ENCODE measurements at regions not wholly inside any gene's neighbourhood (a gene's known extent, or its start where the extent isn't known, plus 50 kb on each side); places are given as distances from the start of the nearest gene placed in this dataset.

DNA sequence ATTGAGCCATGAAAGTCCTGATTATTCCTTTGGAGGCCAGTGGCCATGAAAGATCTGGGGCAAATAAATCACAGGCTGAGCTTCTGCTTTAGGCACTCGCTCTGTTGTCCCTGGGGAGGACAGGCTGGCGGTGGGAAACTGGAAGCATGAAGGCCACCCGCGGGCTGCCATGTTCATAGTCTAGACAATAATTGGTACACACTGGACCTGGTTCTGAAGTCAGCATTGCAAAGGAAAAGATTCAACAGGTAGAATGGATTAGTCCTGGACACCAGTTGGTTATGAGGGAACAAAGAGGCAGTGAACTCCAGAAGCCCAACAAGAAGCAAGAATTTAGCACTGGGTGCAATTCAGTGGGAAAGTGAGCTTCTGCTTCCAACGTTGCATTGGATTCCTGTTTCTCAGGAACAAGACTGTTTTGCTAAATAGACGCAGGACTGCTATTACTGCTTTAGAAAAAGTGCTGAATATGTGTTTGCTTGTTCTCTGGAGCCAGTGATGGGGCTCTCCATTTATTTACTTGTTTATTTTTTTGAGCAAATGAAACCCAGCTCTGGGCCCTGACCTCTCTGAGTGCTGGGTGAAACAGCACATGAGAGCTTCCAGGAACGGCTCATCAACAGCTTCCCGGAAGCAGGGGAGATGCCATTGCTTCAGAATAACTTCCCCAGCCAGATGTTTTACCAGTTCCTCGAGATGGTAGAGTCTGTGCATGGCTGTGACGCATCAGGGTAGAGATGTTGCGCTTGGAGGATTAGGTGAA lies 336.4 kb downstream of the ZNF536 start:
- DNase-seq = no peak

DNA sequence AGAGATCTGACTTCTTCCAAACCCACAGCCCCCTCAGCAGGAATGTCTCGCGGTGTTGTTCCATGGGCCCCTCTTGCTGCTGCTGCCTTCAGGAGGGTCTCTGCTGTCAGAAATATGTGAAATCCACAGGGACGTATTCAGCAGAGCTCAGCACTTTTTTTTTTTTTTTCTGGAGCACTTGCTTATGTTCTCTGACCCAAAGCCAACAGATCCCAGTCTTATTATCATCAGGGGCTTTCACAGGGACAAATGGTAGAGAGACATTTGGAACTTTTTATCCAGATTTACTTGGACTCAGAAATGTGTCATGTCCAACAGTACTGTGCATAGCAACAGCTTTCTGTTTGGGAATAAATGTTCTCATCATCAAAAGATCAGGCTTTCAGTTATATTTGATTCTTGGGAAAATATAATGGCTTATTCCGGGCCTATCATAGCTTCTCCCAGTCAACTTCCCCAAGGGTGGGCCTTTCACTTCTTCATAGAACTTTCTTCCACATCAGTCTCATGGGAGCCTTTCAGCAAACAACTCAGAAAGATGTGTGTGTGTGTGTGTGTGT lies 332.7 kb downstream of the ZNF536 start:
- DNase-seq = peak in 1 of 3 donors; percentile 67

DNA sequence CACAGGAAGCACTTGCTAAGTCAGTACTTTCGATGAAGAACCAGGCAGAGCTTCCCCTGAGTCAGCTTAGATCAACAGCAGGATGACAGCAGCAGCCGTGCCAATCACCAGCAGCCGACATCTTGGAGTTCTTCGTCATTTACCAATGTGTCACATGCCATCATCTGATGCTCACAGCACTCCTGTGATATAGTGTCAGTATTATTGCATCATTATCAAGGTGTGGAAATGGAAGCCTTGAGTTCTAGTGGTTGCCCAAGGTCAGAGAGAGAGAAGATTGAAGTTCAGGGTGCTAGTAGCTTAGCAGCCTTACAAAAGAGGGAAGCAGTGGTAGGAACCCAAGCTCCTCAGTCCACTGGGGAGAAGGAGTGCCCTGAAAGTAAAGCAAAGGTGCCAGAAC lies 331.5 kb downstream of the ZNF536 start:
- no peak for DNase-seq

DNA sequence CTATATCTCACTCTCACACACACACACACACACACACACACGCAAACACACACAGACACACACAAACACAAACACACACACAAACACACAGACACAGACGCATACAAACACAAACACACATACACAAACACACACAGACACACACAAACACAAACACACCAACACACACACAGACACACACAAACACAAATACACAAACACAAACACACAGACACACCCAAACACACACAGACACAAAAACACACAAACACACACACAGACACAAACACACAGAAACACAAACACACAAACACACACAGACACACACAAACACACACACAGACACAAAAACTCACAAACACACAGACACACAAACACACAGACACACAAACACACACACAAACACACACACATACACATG lies 329.0 kb downstream of the ZNF536 start:
- DNase-seq = no peak

DNA sequence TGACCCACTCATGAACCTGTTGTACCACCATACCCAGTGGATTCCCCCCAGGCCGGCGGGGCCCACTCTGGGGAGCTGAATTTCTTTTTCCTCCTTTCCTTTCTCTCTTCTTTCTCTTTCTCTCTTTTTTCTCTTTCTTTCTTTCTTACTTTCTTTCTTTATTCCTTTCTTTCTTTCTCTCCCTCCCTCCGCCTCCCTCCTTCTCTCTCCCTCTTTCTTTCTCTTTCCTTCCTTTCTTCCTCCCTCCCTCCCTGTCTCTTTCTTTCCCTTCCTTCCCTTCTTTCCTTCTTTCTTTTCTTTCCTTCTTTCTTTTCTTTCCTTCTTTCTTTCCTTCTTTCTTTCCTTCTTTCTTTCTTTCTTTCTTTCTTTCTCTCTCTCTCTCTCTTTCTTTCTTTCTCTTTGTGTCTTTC lies 327.7 kb downstream of the ZNF536 start:
- no peak for DNase-seq

DNA sequence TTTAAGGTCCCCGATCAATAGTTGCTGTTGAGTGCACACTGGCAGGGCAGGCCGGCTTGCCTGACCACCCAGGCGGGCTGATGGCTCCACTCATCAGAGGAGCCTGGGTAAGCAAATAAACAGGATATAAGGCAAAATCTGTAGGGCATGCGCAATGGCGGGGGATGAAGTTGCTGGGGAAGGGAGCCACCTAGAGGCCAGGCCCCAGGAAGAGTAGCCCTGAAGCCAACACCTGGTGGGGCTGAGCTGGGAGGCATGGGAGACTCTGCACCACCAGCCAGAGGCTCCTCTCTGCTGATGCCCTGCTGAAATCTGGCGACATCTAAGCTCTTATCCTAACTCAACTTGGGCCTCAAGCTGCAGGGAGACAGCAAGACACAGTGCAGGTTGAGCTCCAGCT lies 324.3 kb downstream of the ZNF536 start:
- peak in 1 of 3 donors; percentile 50 for DNase-seq

DNA sequence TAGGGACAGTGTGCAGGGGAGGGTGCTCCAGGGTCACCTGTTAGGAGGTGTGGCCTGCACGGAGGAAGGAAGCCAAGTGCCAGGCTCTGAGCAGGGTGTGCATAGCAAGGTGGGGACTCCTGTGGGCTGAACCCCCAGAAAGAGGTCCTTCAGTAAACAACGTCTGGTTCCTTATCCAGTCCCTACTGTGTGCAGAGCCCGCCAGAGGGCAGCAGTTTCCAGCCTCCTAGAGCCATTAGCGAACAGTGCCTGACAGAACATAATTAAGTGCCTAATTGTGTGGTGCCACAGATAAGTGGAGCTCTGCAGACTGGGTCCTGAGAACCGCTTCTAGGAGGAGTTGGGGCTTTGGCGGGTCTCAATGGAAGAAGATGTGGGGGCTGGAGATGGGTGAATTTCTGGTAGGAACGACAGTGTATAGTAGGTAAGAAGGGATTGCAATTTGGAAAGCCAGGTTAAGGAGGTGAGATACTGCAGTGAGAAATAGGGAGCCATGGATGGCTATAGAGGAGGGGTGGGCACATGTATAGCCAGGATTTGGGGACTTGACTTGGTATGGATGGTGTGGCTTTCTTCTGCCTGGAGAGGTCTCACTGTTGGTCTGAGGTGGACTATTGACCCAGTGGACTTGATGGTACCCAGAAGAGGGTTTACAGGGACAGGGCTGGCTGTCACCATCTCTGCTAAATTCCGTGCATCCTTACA lies 323.1 kb downstream of the ZNF536 start:
- no peak for DNase-seq

DNA sequence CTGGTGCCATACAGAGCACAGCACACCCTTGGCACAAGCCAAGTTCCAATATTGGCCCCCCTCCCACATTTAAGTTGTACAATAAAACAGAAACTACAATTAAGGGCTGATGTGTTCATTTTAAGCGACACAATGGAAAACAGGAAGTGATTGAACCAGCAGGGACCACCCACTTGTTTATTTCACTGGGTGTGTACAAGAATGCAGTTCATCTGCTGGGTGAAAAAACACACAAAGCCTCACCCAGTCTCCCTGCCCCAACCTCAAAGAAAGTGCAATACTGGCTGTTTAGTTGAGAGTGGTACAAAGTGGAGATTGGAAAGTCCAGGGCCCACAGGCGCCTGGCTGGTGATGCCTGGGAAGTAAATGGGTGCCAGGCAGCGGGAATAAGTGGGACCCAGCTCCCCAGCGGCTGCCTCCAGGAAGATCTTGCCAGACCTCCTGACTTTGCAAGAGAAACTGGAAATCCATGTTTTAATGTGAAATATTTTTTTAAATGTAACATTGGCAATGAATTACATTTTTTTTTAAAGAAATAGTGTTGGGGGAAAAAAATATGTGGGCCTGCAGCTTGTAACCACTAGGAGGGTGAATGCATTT lies 322.1 kb downstream of the ZNF536 start:
- no peak for DNase-seq

DNA sequence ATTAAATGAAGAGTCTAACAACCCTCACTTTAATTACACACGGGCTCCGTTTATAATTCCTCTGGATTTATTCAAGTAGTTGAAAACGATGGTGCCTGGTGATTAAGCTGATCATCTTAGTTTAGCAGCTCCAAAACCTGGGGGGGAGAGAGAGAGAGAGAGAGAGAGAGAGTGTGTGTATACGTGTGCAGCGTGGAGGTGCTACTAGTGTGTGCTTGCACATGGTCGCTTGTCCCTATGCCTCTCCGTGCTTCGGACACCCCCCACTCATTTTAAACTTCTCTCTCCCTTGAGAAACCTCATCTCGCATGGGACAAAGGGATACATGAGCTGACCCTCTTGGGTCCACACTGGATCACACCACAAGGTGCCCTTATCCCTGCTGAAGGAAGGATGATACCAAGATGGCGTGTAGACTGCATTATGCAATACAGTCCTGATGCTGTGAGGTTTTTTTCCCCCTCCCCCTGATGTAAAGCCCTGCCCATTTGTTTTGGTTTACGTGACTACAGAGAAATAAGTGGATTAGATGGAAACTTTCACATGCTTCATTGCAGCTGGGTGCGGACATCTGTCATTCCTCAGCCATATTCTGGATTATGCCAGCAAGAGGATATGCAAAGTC lies 320.8 kb downstream of the ZNF536 start:
- DNase-seq = peak in 1 of 3 donors; percentile 77

DNA sequence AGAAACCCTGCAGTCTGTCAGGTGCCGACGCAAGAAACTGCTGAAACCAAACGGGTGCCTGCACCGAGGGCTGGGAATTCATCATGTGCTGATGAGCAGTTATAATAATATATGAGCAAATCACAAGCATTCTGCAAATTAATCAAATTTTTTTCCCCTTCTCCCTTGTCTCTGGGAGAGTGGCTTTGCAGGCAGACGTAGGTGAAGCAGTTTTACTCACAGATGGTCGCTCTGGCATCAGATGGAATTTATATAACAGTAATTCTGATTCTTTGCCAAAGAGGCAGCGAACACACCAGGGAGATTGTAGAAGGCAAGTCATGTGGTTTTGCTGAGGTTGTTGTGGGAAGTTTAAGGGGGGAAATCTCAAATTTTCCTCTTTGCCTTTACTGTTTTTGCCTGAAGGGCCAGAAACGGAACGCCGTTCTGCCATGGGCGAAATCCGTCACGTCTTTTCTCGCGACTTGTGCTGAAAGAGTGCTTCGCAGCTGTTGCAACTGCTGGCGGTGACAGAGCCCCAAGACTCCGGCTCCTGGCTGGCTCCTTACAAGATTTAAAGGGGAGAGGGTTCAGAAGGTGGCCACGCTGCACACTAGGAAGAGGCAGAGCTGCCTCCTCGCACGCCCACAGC lies 320.1 kb downstream of the ZNF536 start:
- peak in 2 of 3 donors; percentile 59 to 85 for DNase-seq

DNA sequence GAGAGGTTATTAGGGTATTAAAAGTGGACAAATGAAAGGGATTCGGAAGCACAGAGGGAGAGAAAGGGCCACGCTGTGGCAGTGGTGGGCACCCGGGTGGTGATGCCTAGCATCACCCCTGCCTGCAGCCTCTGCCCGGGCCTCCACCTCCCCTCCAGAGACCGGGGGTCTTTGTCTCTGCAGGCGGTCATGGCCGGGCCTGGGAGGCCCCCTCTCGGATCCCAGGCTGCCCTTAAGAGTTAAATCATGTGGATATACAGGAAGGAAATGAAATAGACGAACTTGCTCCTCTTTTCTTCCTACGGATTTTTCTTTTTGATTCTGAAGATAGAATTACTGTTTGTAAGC lies 319.6 kb downstream of the ZNF536 start:
- no peak for DNase-seq

DNA sequence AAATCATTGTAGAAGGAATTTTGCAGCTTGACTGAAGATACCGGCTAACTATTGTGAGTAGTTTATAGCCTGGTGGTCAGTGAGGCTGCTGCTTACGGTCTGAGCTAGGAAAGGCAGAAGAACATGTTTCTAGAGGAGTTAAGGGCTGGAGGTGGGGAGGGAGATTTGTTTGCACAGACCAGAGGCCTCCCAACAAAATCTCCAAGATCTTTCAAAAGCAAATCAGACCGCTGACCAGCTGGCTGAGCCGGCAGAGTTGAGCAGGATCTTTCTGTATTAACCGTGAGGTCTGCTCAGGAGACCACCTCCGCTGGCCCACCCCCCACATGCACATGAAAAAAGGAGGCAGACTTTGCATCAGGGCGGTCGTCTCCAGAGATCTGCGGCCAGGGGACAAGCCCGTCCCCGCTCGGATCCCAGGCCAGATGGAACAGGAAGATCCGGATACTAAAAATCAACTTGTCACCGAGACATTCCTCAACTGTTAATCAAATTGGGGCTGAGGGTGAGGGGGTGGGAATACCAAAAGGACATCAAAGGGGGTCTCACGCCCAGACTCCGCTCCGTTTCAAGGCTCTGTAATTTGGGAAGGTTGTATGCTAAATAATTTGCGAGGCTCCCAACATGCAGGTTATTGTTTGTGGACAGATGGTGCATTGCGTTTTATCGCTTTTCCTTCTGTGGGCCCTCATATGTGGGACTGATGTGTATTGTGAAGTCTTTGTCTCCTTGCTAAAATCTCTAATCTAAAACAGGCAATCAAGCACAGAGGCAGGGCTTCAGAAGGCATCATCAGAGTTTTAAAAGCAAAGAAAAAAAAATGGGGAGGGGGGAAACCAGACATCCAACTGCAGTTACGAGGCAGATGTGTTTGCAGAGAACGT lies 319.0 kb downstream of the ZNF536 start:
- DNase-seq = peak in 1 of 3 donors; percentile 60

DNA sequence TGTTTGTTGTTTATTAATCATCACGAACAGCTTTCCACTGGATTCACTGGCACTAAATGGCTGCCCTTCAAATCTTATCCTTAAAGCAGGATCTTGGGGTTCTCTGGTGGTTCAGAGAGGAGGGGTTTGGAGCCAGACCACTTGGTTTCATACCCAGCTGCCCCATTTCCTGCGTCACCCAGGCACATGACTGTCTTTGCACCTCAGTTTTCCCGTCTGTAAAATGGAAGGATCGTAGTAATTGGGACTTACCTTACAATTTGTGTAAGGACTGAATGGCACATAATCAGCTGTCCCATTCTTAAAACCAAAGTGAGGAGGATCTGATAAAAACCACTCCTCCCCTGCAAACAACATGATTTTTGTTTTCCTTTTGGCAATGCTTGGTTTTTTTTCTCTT lies 318.3 kb downstream of the ZNF536 start:
- DNase-seq = no peak

DNA sequence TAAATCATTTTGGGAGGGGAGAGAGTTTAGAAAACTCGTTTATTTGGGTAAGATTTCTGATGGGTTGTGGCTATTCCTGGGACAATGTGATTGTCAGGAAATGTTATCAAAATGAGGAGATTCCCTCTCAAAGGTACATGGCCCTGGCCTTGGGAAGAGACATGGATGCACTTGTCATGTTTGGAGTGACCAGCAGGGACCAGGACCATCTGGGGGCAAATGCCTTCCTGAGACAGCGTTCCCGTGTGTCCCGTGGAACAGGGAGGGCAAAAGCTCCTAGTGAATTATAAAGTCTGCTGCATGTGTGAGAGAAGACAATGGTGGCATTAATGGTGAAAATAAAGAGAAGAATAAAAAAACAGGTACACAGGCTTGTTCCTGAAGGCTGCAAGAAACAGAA lies 317.3 kb downstream of the ZNF536 start:
- no peak for DNase-seq

DNA sequence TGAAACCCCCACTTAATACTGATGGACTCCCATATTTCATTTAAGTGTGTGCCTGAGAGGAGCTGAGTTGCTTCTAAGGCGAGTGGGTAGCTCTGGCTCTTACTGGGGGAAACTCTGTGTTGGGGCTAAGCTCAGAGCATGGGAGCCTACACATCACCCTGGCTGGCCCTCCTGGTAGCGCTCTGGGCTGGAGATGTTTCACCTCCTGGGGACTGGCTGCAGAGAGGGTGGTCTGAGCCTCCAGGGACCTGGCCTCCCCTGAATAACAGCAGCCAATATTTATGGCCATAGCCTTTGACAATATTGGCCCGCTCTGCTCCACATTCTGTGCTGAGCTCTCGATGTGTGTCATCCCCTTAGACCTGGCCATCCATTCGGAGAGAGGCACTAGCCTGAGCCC lies 316.5 kb downstream of the ZNF536 start:
- no peak for DNase-seq

DNA sequence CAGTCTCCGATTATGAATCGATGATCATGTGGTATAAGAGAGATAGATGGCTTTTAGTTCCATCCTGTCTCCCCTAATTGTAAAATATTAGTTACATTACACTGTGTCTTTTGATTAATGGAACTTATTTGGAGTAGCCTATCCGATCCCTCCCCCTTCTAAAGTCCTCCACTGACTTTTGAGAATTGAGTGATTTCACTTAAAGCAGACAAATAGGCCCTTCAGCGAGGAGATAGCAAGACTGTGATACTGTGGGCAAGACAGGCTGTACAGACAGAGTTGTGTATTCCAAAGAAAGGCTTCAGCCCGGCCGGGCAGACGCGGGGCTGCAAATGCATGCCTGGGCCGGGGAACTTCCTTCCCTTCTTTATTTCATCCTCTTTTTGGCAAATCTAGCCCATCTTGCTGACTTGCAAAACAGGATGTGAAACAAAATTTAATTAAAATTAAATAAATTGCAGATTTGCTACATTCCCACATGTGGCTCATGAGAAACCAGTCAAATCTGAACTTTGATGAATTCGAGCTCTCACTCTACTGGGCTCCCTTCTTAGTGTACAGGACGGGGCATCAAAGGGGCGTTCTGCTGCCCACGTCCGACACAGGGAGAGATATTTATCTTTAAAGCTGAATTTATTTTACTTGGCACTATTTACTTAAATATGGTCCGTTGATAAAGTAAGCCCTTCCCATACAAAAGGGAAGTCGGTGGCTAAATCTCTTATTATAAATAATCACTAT lies 314.8 kb downstream of the ZNF536 start:
- DNase-seq = peak in 1 of 3 donors; percentile 29

DNA sequence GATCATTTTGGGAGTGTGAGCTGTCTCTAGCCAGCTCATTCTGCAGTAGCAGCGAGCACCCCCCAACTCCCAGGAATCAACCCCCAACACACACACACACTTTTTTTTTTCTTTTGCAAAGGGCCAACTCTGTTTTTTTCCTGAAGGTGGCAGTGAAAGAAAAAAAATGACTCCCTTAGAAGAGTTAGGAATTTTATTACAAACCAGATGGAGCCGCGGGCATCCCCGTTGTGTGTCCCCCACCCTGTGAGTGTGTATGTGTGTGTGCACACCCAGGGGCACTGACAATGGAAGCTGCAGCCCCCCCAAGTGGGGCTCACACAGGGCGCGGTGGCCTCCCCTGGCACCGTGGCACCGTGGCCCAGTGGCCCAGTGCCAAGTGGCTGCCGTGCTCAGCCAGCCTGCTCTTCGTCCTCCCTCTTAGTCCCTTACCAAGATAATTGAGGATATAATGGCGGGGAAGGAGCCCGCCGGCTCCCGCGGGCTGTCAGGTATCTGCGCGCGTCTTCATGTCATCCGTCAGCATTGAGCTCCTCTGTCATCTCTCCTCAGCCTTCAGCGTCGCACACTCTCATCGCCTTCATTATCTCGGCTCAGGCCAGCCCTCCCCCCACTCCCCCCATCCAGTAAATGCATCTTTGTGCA lies 314.1 kb downstream of the ZNF536 start:
- peak in 1 of 3 donors; percentile 76 for DNase-seq

DNA sequence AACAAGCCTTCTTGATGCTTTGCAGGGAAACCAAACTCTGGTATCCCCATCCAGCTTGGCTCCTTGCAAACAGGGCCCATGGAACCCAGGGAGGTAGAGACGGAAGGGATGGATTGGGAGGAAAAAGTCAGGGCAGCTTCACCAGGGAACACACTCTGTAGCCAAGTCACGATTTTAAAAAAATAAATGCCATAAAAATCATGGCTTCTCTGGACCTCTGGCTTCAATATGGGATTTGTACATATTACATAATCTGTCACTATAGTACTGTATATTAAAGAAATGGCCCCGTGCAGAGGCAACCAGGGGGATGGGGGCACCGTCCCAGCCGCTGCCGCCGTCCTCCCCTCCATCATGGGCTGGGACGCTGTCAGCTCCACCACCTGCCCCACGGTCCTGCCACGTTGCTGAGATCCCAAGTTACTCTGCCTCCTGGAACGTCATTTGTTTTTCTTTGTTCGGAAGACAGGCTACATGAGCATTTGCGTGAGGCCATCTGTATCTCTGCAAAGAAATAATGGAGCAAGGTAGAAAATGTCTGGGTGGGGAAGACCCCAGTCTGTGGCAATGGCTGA lies 313.3 kb downstream of the ZNF536 start:
- no peak for DNase-seq

DNA sequence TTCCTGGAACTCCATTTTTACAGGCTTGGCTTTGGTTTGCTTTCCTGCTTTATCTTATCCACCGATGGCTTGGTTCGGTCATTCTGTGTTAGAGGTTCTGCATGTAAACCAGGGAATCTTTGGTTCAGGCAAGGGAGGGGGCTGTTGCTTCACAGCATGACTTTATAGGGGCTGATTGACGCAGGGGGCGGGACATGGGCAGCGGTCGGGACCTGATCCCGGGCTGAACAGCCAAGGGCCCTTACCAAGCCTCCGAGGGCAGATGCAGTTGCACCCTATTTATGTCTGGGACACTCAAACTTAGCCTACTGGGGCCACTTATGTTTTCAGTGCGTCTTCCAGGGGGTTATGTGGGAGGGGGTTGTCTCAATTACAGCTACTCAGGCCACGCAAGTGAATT lies 312.4 kb downstream of the ZNF536 start:
- no peak for DNase-seq
